Left ventricle myocardium inferior (tissue), 1 donor: ENCODE measurements at regions not wholly inside any gene's neighbourhood (a gene's known extent, or its start where the extent isn't known, plus 50 kb on each side); places are given as distances from the start of the nearest gene placed in this dataset.

ENCODE experiments used
- DNase-seq: peaks from one replicate; pipeline ENCODE4 v3.0.0-alpha.2; 2020
- H3K27ac ChIP-seq: fragments of 200-600 bp; replicated peaks from 2 replicates; pipeline ENCODE4 v1.8.0; 2021
- H3K27me3 ChIP-seq: fragments of 200-600 bp; 2 replicates; pipeline ENCODE4 v1.8.0; 2021; ENCODE audit warnings: low read depth
- H3K36me3 ChIP-seq: fragments of 200-600 bp; 2 replicates; pipeline ENCODE4 v1.8.0; 2021
- H3K4me1 ChIP-seq: fragments of 200-600 bp; 2 replicates; pipeline ENCODE4 v1.8.0; 2021
- H3K4me3 ChIP-seq: fragments of 200-600 bp; 2 replicates; pipeline ENCODE4 v1.8.0; 2021; ENCODE audit warnings: mild to moderate bottlenecking, moderate library complexity
- H3K9me3 ChIP-seq: fragments of 200-600 bp; replicated peaks from 2 replicates; pipeline ENCODE4 v1.8.0; 2021
- CTCF ChIP-seq: fragments of 200-600 bp; IDR thresholded peaks from 2 replicates; pipeline ENCODE4 v1.8.0; 2021; ENCODE audit warnings: antibody characterized with exemption, mild to moderate bottlenecking, borderline replicate concordance
- intact Hi-C: fragments of 100-400 bp; cut with micrococcal nuclease; formaldehyde crosslinking; loops from one replicate; pipeline ENCODE4 v1.11.0; 2022
- donor health status: DM: no; HTN: yes; CAD: no; lungs with severe emphysema.

GRCh38 chr3:30344288-30344687, 262.1 kb upstream of the TGFBR2 start:
- Histone ChIP-seq H3K36me3 (no peaks in the 10 kb centered on the region), H3K9me3 (no peaks in the 10 kb centered on the region), H3K27me3 (no peaks in the 10 kb centered on the region), H3K27ac (peak overlapping the region; percentile 73), H3K4me1 (peaks cover 63% of the 10 kb centered on the region), H3K4me3 (no peak overlapping the region)
- intact Hi-C loops: loop anchor here (10.0 kb wide), 1 partner anchor 261 kb away; the partner anchor contains the start of gene TGFBR2
- DNase-seq: no peak
- TF ChIP-seq CTCF: no peak

GRCh38 chr3:30346933-30347320, 259.5 kb upstream of the TGFBR2 start:
- Histone ChIP-seq H3K27ac (no peak overlapping the region), H3K27me3 (no peaks in the 10 kb centered on the region), H3K4me3 (no peak overlapping the region), H3K4me1 (peaks cover 83% of the 10 kb centered on the region), H3K36me3 (no peaks in the 10 kb centered on the region), H3K9me3 (no peaks in the 10 kb centered on the region)
- no peak for DNase-seq
- no peak for TF ChIP-seq CTCF
- intact Hi-C loops: loop anchor here (10.0 kb wide), 1 partner anchor 258 kb away; the partner anchor contains the start of gene TGFBR2

GRCh38 chr3:30347679-30348216, 258.7 kb upstream of the TGFBR2 start:
- Histone ChIP-seq H3K9me3 (no peaks in the 10 kb centered on the region), H3K27ac (peak overlapping the region; percentile 83), H3K36me3 (no peaks in the 10 kb centered on the region), H3K27me3 (no peaks in the 10 kb centered on the region), H3K4me1 (peaks cover 82% of the 10 kb centered on the region), H3K4me3 (no peak overlapping the region)
- no peak for TF ChIP-seq CTCF
- intact Hi-C loops: loop anchor here (10.0 kb wide), 1 partner anchor 257 kb away; the partner anchor contains the start of gene TGFBR2
- DNase-seq: no peak

GRCh38 chr3:30349507-30349906, 256.9 kb upstream of the TGFBR2 start:
- intact Hi-C loops: loop anchor here (10.0 kb wide), 1 partner anchor 255 kb away; the partner anchor contains the start of gene TGFBR2
- H3K4me3 ChIP-seq: no peak overlapping the region
- H3K4me1 ChIP-seq: peaks cover 88% of the 10 kb centered on the region
- no peaks in the 10 kb centered on the region for H3K9me3 ChIP-seq
- TF ChIP-seq CTCF: no peak
- H3K27me3 ChIP-seq: no peaks in the 10 kb centered on the region
- DNase-seq: no peak
- no peaks in the 10 kb centered on the region for H3K36me3 ChIP-seq
- H3K27ac ChIP-seq: peak overlapping the region; percentile 83

GRCh38 chr3:30350011-30350410, 256.4 kb upstream of the TGFBR2 start:
- intact Hi-C loops: no loop called here
- peak overlapping the region; percentile 83 for H3K27ac ChIP-seq

More at GRCh38 chr3:30350011-30350410, 256.4 kb upstream of the TGFBR2 start:
- no peak overlapping the region for H3K4me3 ChIP-seq
- peaks cover 89% of the 10 kb centered on the region for H3K4me1 ChIP-seq
- H3K9me3 ChIP-seq: no peaks in the 10 kb centered on the region
- TF ChIP-seq CTCF: no peak
- no peaks in the 10 kb centered on the region for H3K36me3 ChIP-seq
- DNase-seq: no peak
- H3K27me3 ChIP-seq: no peaks in the 10 kb centered on the region
